H9 (cell line): ENCODE measurements at regions not wholly inside any gene's neighbourhood (a gene's known extent, or its start where the extent isn't known, plus 50 kb on each side); places are given as distances from the start of the nearest gene placed in this dataset.

Experiments used
- DNase-seq: peaks from one replicate; pipeline ENCODE4 v3.0.0-alpha.2; 2017
- H2AFZ ChIP-seq: one replicate; pipeline ENCODE4 v1.6.1; 2013; ENCODE audit warnings: mild to moderate bottlenecking, low read length, control low read depth, moderate library complexity
- H2AK5ac ChIP-seq: 2 replicates; pipeline ENCODE4 v1.6.1; 2013; ENCODE audit warnings: low read length, control low read depth, mixed read lengths; ENCODE audit not compliant: insufficient read length
- H2BK120ac ChIP-seq: one replicate; pipeline ENCODE4 v1.6.1; 2013; ENCODE audit warnings: low read depth, mild to moderate bottlenecking, low read length, control low read depth, inconsistent platforms; ENCODE audit not compliant: poor library complexity, severe bottlenecking
- H2BK12ac ChIP-seq: 2 replicates; pipeline ENCODE4 v1.6.1; 2013; ENCODE audit warnings: low read length, control low read depth, mixed read lengths, low read depth; ENCODE audit not compliant: insufficient read length
- H2BK15ac ChIP-seq: 2 replicates; pipeline ENCODE4 v1.6.1; 2013; ENCODE audit warnings: low read depth, low read length, control low read depth
- H2BK20ac ChIP-seq: one replicate; pipeline ENCODE4 v1.6.1; 2013; ENCODE audit warnings: low read depth, mild to moderate bottlenecking, low read length, control low read depth, inconsistent platforms; ENCODE audit not compliant: poor library complexity, severe bottlenecking
- H2BK5ac ChIP-seq: 2 replicates; pipeline ENCODE4 v1.6.1; 2013; ENCODE audit warnings: low read length, control low read depth, mixed read lengths; ENCODE audit not compliant: insufficient read length
- H3K14ac ChIP-seq: 2 replicates; pipeline ENCODE4 v1.6.1; 2013; ENCODE audit warnings: low read length, control low read depth; ENCODE audit not compliant: insufficient read depth
- H3K18ac ChIP-seq: 2 replicates; pipeline ENCODE4 v1.6.1; 2013; ENCODE audit warnings: low read depth, mild to moderate bottlenecking, mixed read lengths, low read length, control low read depth; ENCODE audit not compliant: insufficient read length
- H3K23ac ChIP-seq: 2 replicates; pipeline ENCODE4 v1.6.1; 2013; ENCODE audit warnings: low read length, control low read depth, mixed read lengths, low read depth; ENCODE audit not compliant: insufficient read length
- H3K23me2 ChIP-seq: 2 replicates; pipeline ENCODE4 v1.6.1; 2013; ENCODE audit warnings: low read depth, mild to moderate bottlenecking, mixed read lengths, low read length, control low read depth; ENCODE audit not compliant: insufficient read length, poor library complexity, severe bottlenecking
- H3K27ac ChIP-seq: 2 replicates; pipeline ENCODE4 v1.5.1; 2013; ENCODE audit warnings: low read length, control low read depth, mixed read lengths, low read depth; ENCODE audit not compliant: insufficient read length
- H3K27me3 ChIP-seq: 2 replicates; pipeline ENCODE4 v1.6.1; 2013; ENCODE audit warnings: low read length, control low read depth, inconsistent platforms; ENCODE audit not compliant: insufficient read depth
- H3K4ac ChIP-seq: 2 replicates; pipeline ENCODE4 v1.6.1; 2013; ENCODE audit warnings: low read depth, mild to moderate bottlenecking, control low read depth, inconsistent platforms, low read length, moderate library complexity
- H3K4me1 ChIP-seq: 2 replicates; pipeline ENCODE4 v1.6.1; 2013; ENCODE audit warnings: low read length, control low read depth, inconsistent platforms; ENCODE audit not compliant: insufficient read depth
- H3K4me2 ChIP-seq: 2 replicates; pipeline ENCODE4 v1.6.1; 2013; ENCODE audit warnings: low read length, control low read depth, mixed read lengths; ENCODE audit not compliant: insufficient read length, insufficient read depth
- H3K56ac ChIP-seq: 2 replicates; pipeline ENCODE4 v1.6.1; 2013; ENCODE audit warnings: low read depth, mild to moderate bottlenecking, mixed read lengths, low read length, control low read depth; ENCODE audit not compliant: insufficient read length
- H3K79me1 ChIP-seq: 2 replicates; pipeline ENCODE4 v1.6.1; 2013; ENCODE audit warnings: low read depth, mild to moderate bottlenecking, moderate library complexity, low read length, control low read depth, inconsistent platforms; ENCODE audit not compliant: insufficient read depth, poor library complexity, severe bottlenecking
- H3K79me2 ChIP-seq: 2 replicates; pipeline ENCODE4 v1.6.1; 2013; ENCODE audit warnings: low read length, control low read depth, inconsistent platforms; ENCODE audit not compliant: insufficient read depth
- H3K9ac ChIP-seq: 2 replicates; pipeline ENCODE4 v1.6.1; 2013; ENCODE audit warnings: low read length, control low read depth, mixed read lengths; ENCODE audit not compliant: insufficient read length; ENCODE audit errors: extremely low read depth
- H3K9me3 ChIP-seq: one replicate; pipeline ENCODE4 v1.6.1; 2013; ENCODE audit warnings: low read depth, low read length, inconsistent platforms; ENCODE audit not compliant: control insufficient read depth
- H3T11ph ChIP-seq: one replicate; pipeline ENCODE4 v1.6.1; 2013; ENCODE audit warnings: mild to moderate bottlenecking, low read length, control low read depth, inconsistent platforms
- H4K20me1 ChIP-seq: one replicate; pipeline ENCODE4 v1.6.1; 2013; ENCODE audit not compliant: control insufficient read depth, insufficient read length, insufficient read depth
- H4K5ac ChIP-seq: 2 replicates; pipeline ENCODE4 v1.6.1; 2013; ENCODE audit warnings: low read depth, mild to moderate bottlenecking, mixed read lengths, low read length, control low read depth; ENCODE audit not compliant: insufficient read length
- H4K8ac ChIP-seq: replicated peaks from 2 replicates; pipeline ENCODE4 v1.6.1; 2013; ENCODE audit warnings: low read length, control low read depth, mixed read lengths, low read depth; ENCODE audit not compliant: insufficient read length
- H4K91ac ChIP-seq: 2 replicates; pipeline ENCODE4 v1.6.1; 2013; ENCODE audit warnings: low read depth, mild to moderate bottlenecking, moderate library complexity, mixed read lengths, low read length, control low read depth; ENCODE audit not compliant: insufficient read length
- H3K27ac Mint-ChIP-seq, 3 experiments: 2 replicates in 2 of 3; 3 replicates in 1 of 3; pipeline ENCODE4 v1.8.0; 2020 to 2021; ENCODE audit warnings: mixed read lengths in 3 of 3, mild to moderate bottlenecking in 1 of 3, moderate library complexity in 1 of 3
- H3K27me3 Mint-ChIP-seq: 2 replicates; pipeline ENCODE4 v1.8.0; 2021; ENCODE audit warnings: low read depth, mild to moderate bottlenecking, moderate library complexity, mixed read lengths
- H3K36me3 Mint-ChIP-seq, 3 experiments: 2 replicates in 2 of 3; 3 replicates in 1 of 3; pipeline ENCODE4 v1.8.0; 2020 to 2021; ENCODE audit warnings: low read depth in 3 of 3, mixed read lengths in 3 of 3; ENCODE audit not compliant: insufficient read depth in 1 of 3
- H3K4me1 Mint-ChIP-seq, 2 experiments: 2 replicates each; pipeline ENCODE4 v1.8.0; 2020; ENCODE audit warnings: mixed read lengths in 2 of 2
- H3K4me3 Mint-ChIP-seq, 2 experiments: 2 replicates in 1 of 2; 3 replicates in 1 of 2; pipeline ENCODE4 v1.8.0; 2020 to 2021; ENCODE audit warnings: mild to moderate bottlenecking in 2 of 2, mixed read lengths in 2 of 2, moderate library complexity in 1 of 2
- H3K9me3 Mint-ChIP-seq, 2 experiments: 2 replicates in 1 of 2; 3 replicates in 1 of 2; pipeline ENCODE4 v1.8.0; 2020; ENCODE audit warnings: mild to moderate bottlenecking in 2 of 2, mixed read lengths in 2 of 2, moderate library complexity in 1 of 2
- CTCF ChIP-seq: fragments of 200-600 bp; sonication (generic); conservative IDR thresholded peaks from 3 replicates; pipeline ENCODE4 v1.8.0; 2021; ENCODE audit warnings: antibody characterized with exemption, mild to moderate bottlenecking
- WGBS: extraction: QIAGEN DNeasy Blood & Tissue Kit; methylation state at CpG from one replicate; pipeline ENCODE4 v1.1.7; 2013; ENCODE audit warnings: missing lambda C conversion rate, low lambda C conversion rate, mixed read lengths; ENCODE audit not compliant: insufficient read length; ENCODE audit errors: extremely low coverage; 5-methylcytosine and 5-hydroxymethylcytosine counted together

- Mint-ChIP-seq H3K4me3 (no peak overlapping the region), H3K4me1 (peaks cover 10 to 13% of the 10 kb centered on the region in 2 experiments), H3K36me3 (no peaks in the 10 kb centered on the region), H3K27me3 (peaks cover 31% of the 10 kb centered on the region), H3K27ac (no peak overlapping the region), H3K9me3 (no peaks in the 10 kb centered on the region)
- Histone ChIP-seq H3K4me2 (no peak overlapping the region), H2AFZ (no peak overlapping the region), H3K9ac (no peak overlapping the region), H3K14ac (no peak overlapping the region; the same call in 1 of the 2 replicates), H4K20me1 (no peaks in the 10 kb centered on the region), H3K27ac (no peak overlapping the region), H3K9me3 (no peaks in the 10 kb centered on the region), H3K4ac (no peak overlapping the region), H2BK15ac (no peak overlapping the region), H2AK5ac (no peak overlapping the region), H3K79me1 (no peaks in the 10 kb centered on the region), H3K27me3 (no peaks in the 10 kb centered on the region), H3K23me2 (no peaks in the 10 kb centered on the region), H3K4me1 (peaks cover 2% of the 10 kb centered on the region; the same call in 1 of the 2 replicates), H3T11ph (no peak overlapping the region), H2BK12ac (no peak overlapping the region), H3K79me2 (no peaks in the 10 kb centered on the region), H3K18ac (no peak overlapping the region), H2BK5ac (no peak overlapping the region), H4K8ac (no peak overlapping the region), H3K56ac (no peak overlapping the region), H2BK20ac (no peak overlapping the region), H2BK120ac (no peak overlapping the region), H4K91ac (no peak overlapping the region), H4K5ac (no peak overlapping the region), H3K23ac (no peak overlapping the region)
- no peak for DNase-seq
- TF ChIP-seq CTCF = no peak
- no CpG with 5 or more reads among the region's 2 CpGs for WGBS
These were observed 112.8 kb upstream of the CADM1 start for GRCh38 chr11:115616971-115617370.
